HG02798 (cell line): ENCODE measurements at regions not wholly inside any gene's neighbourhood (a gene's known extent, or its start where the extent isn't known, plus 50 kb on each side); places are given as distances from the start of the nearest gene placed in this dataset.
A peak's percentile ranks its signal among the peaks of the same experiment; 100 is the strongest.
"Not testable (repeated sequence)": the region's sequence is repeated elsewhere in the genome, so short reads cannot be mapped to it uniquely, and the experiment has no call there.

Source experiments
- ATAC-seq: cut with Tn5 transposase; IDR thresholded peaks from one replicate; pipeline ENCODE4 v1.9.1; 2021; ENCODE audit warnings: mild to moderate bottlenecking; ENCODE audit not compliant: unreplicated experiment, poor library complexity

- no peak for ATAC-seq
Measured at GRCh38 chr3:11739706-11740105, 96.0 kb upstream of the VGLL4 start.

DNA sequence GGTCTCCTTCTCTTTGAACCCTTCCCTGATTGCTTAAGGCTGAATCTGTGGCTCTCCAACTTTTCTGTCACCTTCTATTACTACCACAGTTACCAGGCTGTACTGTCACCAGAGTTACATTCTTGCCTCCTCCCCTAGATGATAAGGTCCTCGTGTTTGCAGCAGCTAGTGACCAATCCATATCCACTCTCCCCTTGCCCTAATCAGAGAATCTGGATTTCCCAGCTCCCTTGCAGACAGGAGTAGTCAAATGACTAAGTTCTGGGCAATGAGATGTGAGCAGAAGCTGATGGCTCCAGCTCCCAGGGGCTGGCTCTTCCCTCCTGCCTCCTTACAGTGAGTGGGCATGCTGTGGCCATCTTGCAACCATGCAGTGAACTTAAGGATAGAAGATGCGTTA is 95.4 kb upstream of the VGLL4 start:
- ATAC-seq = no peak

- no peak for ATAC-seq
Measured at GRCh38 chr3:11737742-11738141, 94.0 kb upstream of the VGLL4 start.

DNA sequence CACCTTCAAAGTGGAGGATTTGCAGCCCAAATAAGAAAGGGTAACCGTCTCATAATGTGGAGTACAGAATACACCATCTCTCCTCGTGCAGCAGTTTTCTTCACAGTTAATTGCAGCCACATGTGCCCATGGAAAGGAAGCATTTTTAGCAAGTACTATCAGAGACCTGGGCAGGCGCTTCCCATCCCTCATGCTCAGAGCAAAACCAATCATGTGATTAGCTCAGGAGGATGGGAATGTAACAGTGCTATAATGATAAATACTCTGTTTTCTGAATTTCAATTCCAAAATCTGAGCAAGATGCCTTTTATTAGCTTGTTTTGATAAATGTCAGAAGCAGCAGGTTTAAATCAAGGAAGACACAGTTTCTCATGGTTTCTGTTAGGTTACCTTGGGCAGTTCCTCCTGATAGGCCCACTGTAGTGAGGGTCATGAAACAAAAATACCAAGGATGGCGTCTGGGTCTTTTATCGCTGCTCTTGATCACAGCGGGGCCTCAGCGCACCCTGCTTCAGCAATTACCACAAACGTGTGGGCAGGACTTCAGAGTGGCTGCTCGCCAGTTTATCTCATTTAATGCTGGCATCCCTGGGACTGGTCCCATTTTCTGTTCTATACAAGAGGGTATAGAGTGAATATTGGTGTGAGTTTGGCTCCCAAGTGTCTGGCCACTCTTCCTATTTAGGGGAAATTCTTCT is 92.6 kb upstream of the VGLL4 start:
- no peak for ATAC-seq

DNA sequence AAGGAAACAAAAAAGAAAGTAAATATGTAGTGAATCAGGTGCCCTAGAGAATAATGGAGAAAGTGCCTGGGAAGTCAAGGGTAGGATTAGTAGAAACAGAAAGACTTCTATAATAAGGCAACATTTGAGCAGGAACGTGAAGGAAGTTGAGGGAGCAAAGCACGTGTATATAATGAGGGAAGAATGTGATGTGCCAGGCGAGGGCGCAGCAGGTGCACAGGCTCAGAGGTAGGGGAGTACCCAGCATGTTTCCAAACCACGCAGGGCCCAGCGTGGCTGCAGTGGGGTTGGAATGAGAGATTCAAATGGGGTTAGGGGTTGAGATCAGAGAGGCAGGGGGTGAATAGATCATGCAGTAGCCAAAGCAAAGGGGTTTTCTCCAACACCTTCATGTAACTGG is 91.9 kb upstream of the VGLL4 start:
- ATAC-seq = no peak

GRCh38 chr3:11735111-11735510 is 91.4 kb upstream of the VGLL4 start:
- not testable (repeated sequence) for ATAC-seq

DNA sequence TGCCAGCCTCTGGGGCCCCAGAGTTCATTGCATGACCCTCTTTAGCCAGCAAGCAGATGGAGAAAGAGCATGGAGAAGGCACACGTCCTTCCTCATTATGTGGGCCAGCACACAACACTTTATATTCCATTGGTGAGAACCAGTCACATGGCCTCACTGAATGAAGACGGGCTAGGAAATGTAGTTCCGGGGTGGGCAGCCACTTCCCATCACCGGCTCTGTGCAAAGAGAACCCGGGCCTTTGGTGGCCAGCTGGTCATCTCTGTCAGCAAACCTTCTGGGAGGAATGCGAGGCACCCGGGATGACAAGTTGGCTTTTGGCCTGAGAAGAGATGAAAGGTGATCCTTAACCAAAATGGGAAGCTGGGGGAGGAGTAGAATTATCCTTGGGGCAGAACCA is 90.2 kb upstream of the VGLL4 start:
- no peak for ATAC-seq

DNA sequence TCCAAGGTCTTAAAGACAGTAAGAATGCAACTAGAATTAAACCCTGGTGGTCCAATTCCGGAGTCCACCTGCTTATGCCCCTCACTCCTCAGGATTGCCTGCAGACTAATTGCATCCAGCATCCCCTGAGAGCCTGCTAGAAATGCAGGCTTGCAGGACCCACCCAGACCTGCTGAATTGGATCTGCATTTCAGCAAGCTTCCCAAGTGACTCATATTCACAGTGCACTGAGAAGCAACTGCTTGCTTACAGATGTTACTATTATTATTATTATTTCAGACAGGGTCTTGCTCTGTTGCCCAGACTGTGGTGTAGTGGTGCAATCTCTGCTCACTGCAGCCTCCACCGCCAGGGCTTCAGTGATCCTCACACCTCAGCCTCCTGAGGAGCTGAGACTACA is 83.5 kb upstream of the VGLL4 start:
- ATAC-seq = no peak

DNA sequence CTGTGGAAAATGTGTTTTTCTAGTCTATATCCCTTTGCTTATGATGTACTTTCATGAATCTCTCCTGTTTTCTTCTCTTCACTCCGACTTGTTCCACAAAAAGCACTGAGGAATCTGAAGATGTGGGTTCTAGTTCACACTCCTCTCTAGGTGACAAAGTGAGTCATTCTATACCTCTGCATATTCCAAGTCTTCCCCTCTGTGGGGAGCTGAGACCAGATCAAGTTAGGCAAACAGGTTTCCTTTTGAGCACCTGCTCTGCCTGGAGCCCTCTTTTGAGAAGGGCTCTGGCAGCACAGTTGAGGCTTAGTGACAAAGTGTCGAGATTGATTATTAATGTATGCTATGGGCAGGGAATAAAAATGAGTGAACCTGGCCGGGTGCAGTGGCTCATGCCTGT is 82.4 kb upstream of the VGLL4 start:
- no peak for ATAC-seq

DNA sequence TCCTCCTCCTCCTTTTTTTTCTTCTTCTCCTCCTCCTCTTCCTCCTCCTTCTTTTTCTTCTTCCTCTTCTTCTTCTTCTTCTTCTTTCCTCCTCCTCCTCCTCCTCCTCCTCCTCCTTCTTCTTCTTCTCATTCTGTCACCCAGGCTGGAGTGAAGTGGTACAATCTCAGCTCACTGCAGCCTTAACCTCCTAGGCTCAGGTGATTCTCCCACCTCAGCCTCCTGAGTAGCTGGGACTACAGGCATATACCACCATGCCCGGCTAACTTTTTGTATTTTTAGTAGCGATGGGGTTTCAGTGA is 81.6 kb upstream of the VGLL4 start:
- not testable (repeated sequence) for ATAC-seq

DNA sequence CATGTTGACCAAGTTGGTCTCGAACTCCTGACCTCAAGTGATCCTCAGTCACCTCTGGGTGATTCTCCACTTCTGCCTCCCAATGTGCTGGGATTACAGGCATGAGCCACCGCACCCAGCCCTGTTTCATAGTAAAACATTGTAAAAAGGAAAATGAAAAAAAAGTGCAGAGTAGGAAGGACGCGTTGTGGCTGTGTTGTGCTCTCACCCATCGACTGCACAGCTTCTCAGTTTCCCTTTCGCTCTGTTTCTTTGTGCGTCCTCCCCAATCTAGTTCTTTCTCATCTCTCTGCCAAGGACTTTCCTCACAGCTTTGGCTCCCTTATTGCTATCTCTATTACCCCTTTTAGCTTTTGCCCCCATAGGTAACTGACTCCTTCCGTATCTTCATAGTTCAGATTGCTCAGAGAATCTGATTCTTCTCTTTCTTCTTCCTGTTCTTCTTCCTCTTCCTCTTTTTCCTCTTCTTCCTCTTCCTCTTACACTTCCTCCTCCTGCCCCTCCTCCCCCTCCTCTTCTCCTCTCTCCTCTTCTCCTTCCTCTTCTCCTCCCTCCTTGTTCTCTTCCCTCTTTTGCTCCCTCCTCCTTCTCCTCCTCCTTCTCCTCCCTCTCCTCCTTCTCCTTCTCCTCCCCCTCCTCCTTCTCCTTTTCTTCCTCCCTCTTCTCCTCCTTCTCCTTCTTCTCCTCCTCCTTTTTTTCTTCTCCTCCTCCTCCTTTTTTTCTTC is 81.1 kb upstream of the VGLL4 start:
- ATAC-seq = peak; percentile 67

DNA sequence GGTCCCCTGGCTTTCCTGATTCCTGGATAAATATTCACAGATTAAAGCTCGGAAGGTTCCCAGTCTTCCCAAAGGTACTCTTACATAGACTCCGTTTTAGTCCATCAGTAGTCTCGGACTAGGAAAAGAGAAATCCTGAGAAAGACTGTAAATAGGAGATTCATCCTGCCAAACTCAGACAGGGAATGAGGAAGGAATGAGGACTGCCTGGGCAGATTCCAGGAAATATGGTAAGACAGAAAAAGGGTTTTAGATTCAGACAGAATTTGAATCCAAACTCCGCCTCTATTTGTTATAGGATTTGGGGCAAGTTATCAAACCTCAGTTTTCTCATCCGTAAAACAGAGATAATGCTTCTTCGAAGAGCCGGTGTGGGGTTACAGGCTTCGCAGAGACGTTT is 77.8 kb upstream of the VGLL4 start:
- ATAC-seq = no peak

DNA sequence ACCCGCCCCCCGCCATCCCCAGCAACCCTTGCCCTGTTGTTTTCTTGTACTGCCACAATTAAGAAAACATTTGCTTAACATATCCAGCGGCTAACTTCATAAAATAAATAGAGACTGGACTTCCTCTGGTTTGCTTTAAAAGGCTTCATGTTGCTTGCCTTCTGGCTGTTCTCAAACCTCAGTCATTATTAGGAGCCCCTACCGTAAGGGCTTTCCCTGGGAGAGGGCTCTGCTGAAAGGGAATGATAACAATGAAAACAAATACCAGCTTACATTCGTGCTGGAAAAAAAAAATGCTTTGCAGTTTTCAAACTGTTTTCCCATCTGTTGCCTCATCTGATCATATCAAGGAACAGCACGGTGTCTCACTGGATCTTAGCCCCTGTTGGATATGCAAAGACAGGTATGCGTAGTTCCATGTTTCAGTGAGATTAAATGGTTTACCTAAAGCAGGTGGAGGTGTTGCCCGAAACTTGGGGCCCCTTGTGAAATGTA is 77.2 kb upstream of the VGLL4 start:
- no peak for ATAC-seq

DNA sequence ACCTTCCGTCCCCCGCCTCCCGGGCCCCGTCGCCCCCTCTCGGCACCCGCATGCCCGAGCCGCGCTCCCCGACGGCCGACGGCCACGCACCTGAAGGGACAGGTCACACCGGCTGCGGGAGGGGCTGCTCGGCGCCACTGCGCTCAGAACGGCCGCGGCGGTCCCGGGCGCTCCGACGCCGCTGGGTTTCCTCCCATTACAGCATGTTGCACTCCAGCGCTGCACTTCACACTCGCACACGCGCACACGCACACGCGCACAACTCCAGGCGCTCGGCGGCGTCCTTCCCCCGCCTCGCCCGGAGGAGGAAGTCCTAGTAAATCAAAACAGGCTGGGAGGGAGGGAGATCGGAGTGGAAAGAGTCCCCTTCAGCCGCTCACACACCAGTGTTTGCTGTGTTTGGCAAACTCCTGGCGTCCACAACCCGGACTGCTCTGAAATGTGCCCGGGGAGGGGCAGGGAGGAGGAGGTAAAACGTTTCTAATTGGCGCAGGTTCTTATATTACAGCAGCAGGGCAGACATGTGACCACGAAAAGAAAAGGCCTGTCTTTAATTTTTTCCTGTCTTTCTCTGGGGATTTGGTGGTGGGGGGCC is 76.7 kb upstream of the VGLL4 start:
- peak; percentile 36 for ATAC-seq

DNA sequence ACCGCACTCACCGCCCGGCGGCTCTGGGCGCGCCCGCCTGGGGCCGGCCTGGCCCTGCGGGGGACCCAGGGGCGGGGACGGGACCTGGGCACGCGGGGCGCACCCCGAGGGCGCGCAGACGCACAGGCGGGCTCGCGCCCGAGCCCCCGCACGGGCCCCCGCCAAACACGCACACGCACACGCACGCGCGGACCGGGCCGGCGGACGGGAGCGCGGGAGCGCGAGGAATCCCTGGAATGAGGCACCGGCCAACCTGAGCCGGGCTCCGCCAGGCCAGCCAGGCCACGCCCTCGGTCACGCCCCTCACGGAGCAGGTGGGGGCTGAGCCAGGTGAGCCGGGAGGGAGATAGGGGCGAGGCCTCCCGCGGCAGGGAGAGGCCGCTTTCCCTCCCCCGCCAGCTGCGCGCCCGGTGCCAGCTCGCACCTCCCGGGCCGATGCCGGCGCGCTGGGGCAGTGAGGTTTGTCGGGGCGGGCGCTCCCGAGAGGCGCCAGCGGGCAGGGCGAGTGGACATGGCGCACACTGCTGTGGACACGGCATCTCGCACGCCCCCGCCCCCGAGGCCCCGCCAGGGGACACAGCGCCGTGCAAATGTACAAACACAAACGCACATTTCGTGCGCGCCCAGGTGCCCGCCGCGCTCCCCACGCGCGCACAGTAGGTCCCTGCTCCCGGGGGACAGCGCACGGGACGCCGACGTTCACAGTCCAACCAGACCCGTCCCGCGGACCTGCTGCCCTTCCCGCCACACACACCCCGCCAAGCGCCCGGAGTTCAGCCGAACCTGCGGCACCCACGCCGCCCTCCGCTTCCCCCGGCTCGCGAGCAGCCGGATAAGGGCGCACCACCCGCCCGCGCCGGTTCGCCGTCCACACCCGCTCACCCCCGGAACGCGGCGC is 75.9 kb upstream of the VGLL4 start:
- ATAC-seq = peak; percentile 78

DNA sequence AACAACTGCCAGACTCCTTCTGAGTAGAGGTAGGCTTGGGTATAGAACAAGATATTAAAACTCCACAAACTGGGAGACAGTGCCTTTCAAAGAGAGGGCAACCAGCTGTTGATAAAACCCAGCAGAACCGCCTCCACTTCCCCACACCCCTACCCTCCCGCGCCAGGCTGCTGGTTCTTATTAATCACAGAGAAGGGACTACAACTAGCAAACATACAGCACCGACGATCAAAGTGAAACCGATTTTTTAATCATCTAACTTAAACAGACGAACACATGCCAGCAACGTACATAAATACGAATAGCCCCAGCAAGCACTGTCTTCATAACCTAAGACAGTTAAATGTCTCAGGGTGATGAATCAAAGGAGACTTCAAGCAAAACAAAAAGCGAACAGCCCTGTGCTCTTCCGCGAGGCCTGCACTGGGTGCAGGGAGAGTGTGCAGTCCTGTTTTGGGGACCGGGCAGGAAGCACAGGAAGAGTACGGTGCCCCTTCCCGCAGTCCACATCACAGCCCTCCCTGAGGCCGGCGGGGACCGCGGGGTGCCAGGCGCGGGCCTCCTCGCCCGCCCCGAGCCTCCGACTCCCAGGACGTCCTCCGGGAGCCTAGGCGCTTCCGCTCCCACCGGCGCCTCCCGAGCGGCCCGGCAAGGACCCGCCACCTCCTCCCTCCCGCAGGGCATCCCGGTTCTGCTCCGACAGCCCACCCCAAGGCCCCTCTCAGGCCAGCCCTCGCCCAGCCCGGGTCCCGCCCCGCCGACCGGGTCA is 75.1 kb upstream of the VGLL4 start:
- ATAC-seq = peak; percentile 23

- peak; percentile 13 for ATAC-seq
Measured at GRCh38 chr3:11717768-11718636, 74.3 kb upstream of the VGLL4 start.

DNA sequence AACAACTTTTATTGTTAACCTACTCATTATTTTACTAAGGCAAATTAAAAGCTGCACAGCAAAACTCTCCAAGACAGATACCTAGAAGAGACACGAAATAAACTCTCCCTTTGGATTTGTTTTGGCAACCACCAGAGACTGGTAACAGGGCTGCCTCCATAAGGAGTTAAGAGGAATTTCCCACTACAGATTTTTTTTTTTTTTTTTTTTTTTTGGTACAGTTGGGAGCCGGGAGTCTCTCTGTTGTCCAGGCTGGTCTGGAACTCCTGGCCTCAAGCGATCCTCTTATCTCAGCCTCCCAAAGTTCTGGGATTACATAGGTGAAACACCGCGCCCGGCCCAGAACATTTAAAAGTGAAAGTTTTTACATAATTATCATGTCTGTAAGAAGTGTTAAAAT is 73.6 kb upstream of the VGLL4 start:
- ATAC-seq = no peak
